Tibial nerve (tissue), 4 donors: ENCODE measurements at regions not wholly inside any gene's neighbourhood (a gene's known extent, or its start where the extent isn't known, plus 50 kb on each side); places are given as distances from the start of the nearest gene placed in this dataset.

ENCODE experiments used
- DNase-seq, 2 donors: peaks; one replicate each; pipeline ENCODE4 v3.0.0-alpha.2; 2019; ENCODE audit warnings: low spot score in 2 of 2
- H3K27ac ChIP-seq, 4 donors: fragments of 200-600 bp; sonication (generic) in 3 of 4; one replicate each; pipeline ENCODE4 v1.5.1; 2017 to 2019; ENCODE audit warnings: mild to moderate bottlenecking in 1 of 4
- H3K27me3 ChIP-seq, 2 donors: fragments of 200-600 bp; sonication (generic) in 1 of 2; one replicate each; pipeline versions ENCODE4 v1.5.1 to v1.6.0; 2017 to 2019
- H3K36me3 ChIP-seq, 3 donors: fragments of 200-600 bp; sonication (generic); one replicate each; pipeline ENCODE4 v1.5.1; 2018 to 2019
- H3K4me1 ChIP-seq, 4 donors: fragments of 200-600 bp; sonication (generic) in 3 of 4; one replicate each; pipeline ENCODE4 v1.5.1; 2017 to 2019
- H3K4me3 ChIP-seq, 4 donors: fragments of 200-600 bp; sonication (generic) in 3 of 4; one replicate each; pipeline ENCODE4 v1.5.1; 2017 to 2019; ENCODE audit warnings: mild to moderate bottlenecking in 1 of 4, moderate library complexity in 1 of 4
- H3K9me3 ChIP-seq, 4 donors: fragments of 200-600 bp; sonication (generic) in 3 of 4; one replicate each; pipeline ENCODE4 v1.5.1; 2017 to 2019
- CTCF ChIP-seq, 5 experiments: fragments of 200-600 bp in 3 of 5; fragments of 450-650 bp in 2 of 5; sonication (generic) in 3 of 5; IDR thresholded peaks; one replicate each; pipeline ENCODE4 v1.5.1; 2016 to 2019; ENCODE audit warnings: antibody characterized with exemption in 5 of 5, mild to moderate bottlenecking in 3 of 5, moderate library complexity in 2 of 5
- EP300 ChIP-seq, 2 donors: sonication (generic); formaldehyde crosslinking; IDR thresholded peaks; one replicate each; pipeline ENCODE4 v1.6.1; 2017; ENCODE audit warnings: antibody characterized with exemption in 2 of 2, mild to moderate bottlenecking in 1 of 2
- POLR2A ChIP-seq, 2 donors: fragments of 450-650 bp; IDR thresholded peaks; one replicate each; pipeline ENCODE4 v1.6.1; 2017; ENCODE audit warnings: antibody characterized with exemption in 2 of 2, mild to moderate bottlenecking in 2 of 2, moderate library complexity in 2 of 2
- WGBS, 2 donors: methylation state at CpG; one replicate each; pipeline ENCODE4 v1.1.5; 2018; 5-methylcytosine and 5-hydroxymethylcytosine counted together

GRCh38 chr12:107347261-107347660, 253.9 kb upstream of the CRY1 start:
- DNase-seq, result no peak
- TF ChIP-seq POLR2A (IDR thresholded peaks at IDR 0.05) (no peak), EP300 (IDR thresholded peaks at IDR 0.05) (no peak), CTCF (IDR thresholded peaks at IDR 0.05) (no peak)
- no peak overlapping the region for H3K4me3 ChIP-seq
- H3K27ac ChIP-seq, result no peak overlapping the region
- 95 to 98% methylated on average over 3 of the region's 3 CpGs for WGBS, 2 donors
- no peaks in the 10 kb centered on the region for H3K4me1 ChIP-seq
- H3K36me3 ChIP-seq, result no peaks in the 10 kb centered on the region
- H3K27me3 ChIP-seq, result no peaks in the 10 kb centered on the region
- H3K9me3 ChIP-seq, result peaks cover 0 to 6% (median 0%) of the 10 kb centered on the region in 4 donors

GRCh38 chr12:107349008-107349747, 255.8 kb upstream of the CRY1 start:
- TF ChIP-seq POLR2A (IDR thresholded peaks at IDR 0.05) (no peak), EP300 (IDR thresholded peaks at IDR 0.05) (no peak), CTCF (IDR thresholded peaks at IDR 0.05) (no peak)
- Histone ChIP-seq H3K36me3 (no peaks in the 10 kb centered on the region), H3K4me1 (no peaks in the 10 kb centered on the region), H3K27me3 (no peaks in the 10 kb centered on the region), H3K9me3 (peaks cover 0 to 6% (median 0%) of the 10 kb centered on the region in 4 donors), H3K27ac (no peak overlapping the region), H3K4me3 (no peak overlapping the region)
- WGBS, 2 donors, result 32 to 33% methylated on average over 5 of the region's 5 CpGs
- peak; percentile 33 to 34 for DNase-seq

- no peak for TF ChIP-seq EP300 (IDR thresholded peaks at IDR 0.05)
- TF ChIP-seq POLR2A (IDR thresholded peaks at IDR 0.05), result no peak
- TF ChIP-seq CTCF (IDR thresholded peaks at IDR 0.05), result no peak
- DNase-seq, result no peak
- 38 to 51% methylated on average over 2 of the region's 2 CpGs for WGBS, 2 donors
- Histone ChIP-seq H3K4me3 (no peak overlapping the region), H3K27me3 (no peaks in the 10 kb centered on the region), H3K9me3 (peaks cover 0 to 6% (median 0%) of the 10 kb centered on the region in 4 donors), H3K36me3 (no peaks in the 10 kb centered on the region), H3K4me1 (no peaks in the 10 kb centered on the region), H3K27ac (no peak overlapping the region)
Measured at GRCh38 chr12:107349839-107350238, 256.5 kb upstream of the CRY1 start.

- Histone ChIP-seq H3K36me3 (no peaks in the 10 kb centered on the region), H3K4me3 (no peak overlapping the region), H3K9me3 (peaks cover 0 to 6% (median 0%) of the 10 kb centered on the region in 4 donors), H3K27me3 (no peaks in the 10 kb centered on the region), H3K4me1 (no peaks in the 10 kb centered on the region), H3K27ac (no peak overlapping the region)
- DNase-seq, result no peak
- TF ChIP-seq CTCF (IDR thresholded peaks at IDR 0.05) (no peak), EP300 (IDR thresholded peaks at IDR 0.05) (no peak), POLR2A (IDR thresholded peaks at IDR 0.05) (no peak)
- 84% methylated on average over 3 of the region's 3 CpGs for WGBS, 2 donors
Measured at GRCh38 chr12:107351109-107351508, 257.8 kb upstream of the CRY1 start.

- DNase-seq, result no peak
- no peak overlapping the region for H3K27ac ChIP-seq
- no peaks in the 10 kb centered on the region for H3K36me3 ChIP-seq
- H3K4me3 ChIP-seq, result no peak overlapping the region
- no peak for TF ChIP-seq EP300 (IDR thresholded peaks at IDR 0.05)
- TF ChIP-seq CTCF (IDR thresholded peaks at IDR 0.05), result no peak
- TF ChIP-seq POLR2A (IDR thresholded peaks at IDR 0.05), result no peak
- no peaks in the 10 kb centered on the region for H3K4me1 ChIP-seq
- no peaks in the 10 kb centered on the region for H3K27me3 ChIP-seq
- H3K9me3 ChIP-seq, result peaks cover 0 to 6% (median 0%) of the 10 kb centered on the region in 4 donors
Measured at GRCh38 chr12:107351713-107352112, 258.4 kb upstream of the CRY1 start.
